ENCODE measurements at regions not wholly inside any gene's neighbourhood (a gene's known extent, or its start where the extent isn't known, plus 50 kb on each side); places are given as distances from the start of the nearest gene placed in this dataset.

DNA sequence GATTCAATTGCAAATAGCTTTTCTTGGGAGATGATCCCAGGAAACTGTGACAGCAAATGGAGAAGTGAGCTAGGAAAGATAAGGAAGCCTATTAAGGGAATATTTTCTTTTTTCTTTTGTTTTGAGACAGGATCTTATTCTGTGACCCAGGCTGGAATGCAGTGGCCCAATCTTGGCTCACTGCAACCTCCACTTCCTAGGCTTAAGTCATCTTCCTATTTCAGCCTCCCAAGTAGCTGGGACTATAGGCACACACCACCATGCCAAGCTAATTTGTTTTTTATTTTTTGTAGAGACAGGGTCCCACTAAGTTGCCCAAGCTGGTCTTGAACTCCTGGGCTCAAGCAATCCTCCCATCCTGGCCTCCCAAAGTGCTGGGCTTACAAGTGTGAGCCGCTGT is 433.7 kb downstream of the RPS6KC1 start:
- TF ChIP-seq, protein P1, sequence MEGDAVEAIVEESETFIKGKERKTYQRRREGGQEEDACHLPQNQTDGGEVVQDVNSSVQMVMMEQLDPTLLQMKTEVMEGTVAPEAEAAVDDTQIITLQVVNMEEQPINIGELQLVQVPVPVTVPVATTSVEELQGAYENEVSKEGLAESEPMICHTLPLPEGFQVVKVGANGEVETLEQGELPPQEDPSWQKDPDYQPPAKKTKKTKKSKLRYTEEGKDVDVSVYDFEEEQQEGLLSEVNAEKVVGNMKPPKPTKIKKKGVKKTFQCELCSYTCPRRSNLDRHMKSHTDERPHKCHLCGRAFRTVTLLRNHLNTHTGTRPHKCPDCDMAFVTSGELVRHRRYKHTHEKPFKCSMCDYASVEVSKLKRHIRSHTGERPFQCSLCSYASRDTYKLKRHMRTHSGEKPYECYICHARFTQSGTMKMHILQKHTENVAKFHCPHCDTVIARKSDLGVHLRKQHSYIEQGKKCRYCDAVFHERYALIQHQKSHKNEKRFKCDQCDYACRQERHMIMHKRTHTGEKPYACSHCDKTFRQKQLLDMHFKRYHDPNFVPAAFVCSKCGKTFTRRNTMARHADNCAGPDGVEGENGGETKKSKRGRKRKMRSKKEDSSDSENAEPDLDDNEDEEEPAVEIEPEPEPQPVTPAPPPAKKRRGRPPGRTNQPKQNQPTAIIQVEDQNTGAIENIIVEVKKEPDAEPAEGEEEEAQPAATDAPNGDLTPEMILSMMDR (IDR thresholded peaks at IDR 0.05; ENCODE audit: low read length) = no peak
- no peak for TF ChIP-seq EZH2 (IDR thresholded peaks at IDR 0.05; ENCODE audit: borderline replicate concordance, low read length)

Data from OCI-LY1 (cell line).